GM20431 (cell line): ENCODE measurements at regions not wholly inside any gene's neighbourhood (a gene's known extent, or its start where the extent isn't known, plus 50 kb on each side); places are given as distances from the start of the nearest gene placed in this dataset.

Experiments used
- in situ Hi-C: fragments of 300-500 bp; cut with MseI, MboI; formaldehyde crosslinking; loops from one replicate; pipeline ENCODE4 v1.15.0; 2020; ENCODE audit warnings: low sequenced_read_pairs; ENCODE audit not compliant: unreplicated experiment

- in situ Hi-C loops, result no loop called here
These were observed 542.0 kb downstream of the NUF2 start for GRCh38 chr1:163863731-163864130.

GRCh38 chr1:163864207-163864606 lies 542.5 kb downstream of the NUF2 start:
- in situ Hi-C loops, result no loop called here

- in situ Hi-C loops, result no loop called here
These were observed 544.8 kb downstream of the NUF2 start for GRCh38 chr1:163866564-163866963.

GRCh38 chr1:163870666-163871065 lies 548.9 kb downstream of the NUF2 start:
- in situ Hi-C loops, result no loop called here

- in situ Hi-C loops, result no loop called here
These were observed 550.3 kb downstream of the NUF2 start for GRCh38 chr1:163872067-163872466.

- in situ Hi-C loops, result no loop called here
These were observed 552.3 kb downstream of the NUF2 start for GRCh38 chr1:163874070-163874469.

- in situ Hi-C loops, result no loop called here
These were observed 553.6 kb downstream of the NUF2 start for GRCh38 chr1:163875200-163875926.

GRCh38 chr1:163875927-163876320 lies 554.2 kb downstream of the NUF2 start:
- in situ Hi-C loops, result no loop called here

GRCh38 chr1:163876546-163876945 lies 554.8 kb downstream of the NUF2 start:
- in situ Hi-C loops, result no loop called here

GRCh38 chr1:163877016-163877415 lies 555.3 kb downstream of the NUF2 start:
- in situ Hi-C loops, result no loop called here

GRCh38 chr1:163885510-163885909 lies 563.8 kb downstream of the NUF2 start:
- in situ Hi-C loops, result no loop called here

GRCh38 chr1:163896001-163896400 lies 574.2 kb downstream of the NUF2 start:
- in situ Hi-C loops, result no loop called here

GRCh38 chr1:163897412-163898155 lies 575.8 kb downstream of the NUF2 start:
- in situ Hi-C loops, result no loop called here

- in situ Hi-C loops, result no loop called here
These were observed 584.5 kb downstream of the NUF2 start for GRCh38 chr1:163906283-163906682.

- in situ Hi-C loops, result no loop called here
These were observed 590.6 kb downstream of the NUF2 start for GRCh38 chr1:163912170-163912884.

- in situ Hi-C loops, result no loop called here
These were observed 593.1 kb downstream of the NUF2 start for GRCh38 chr1:163914785-163915413.

- in situ Hi-C loops, result no loop called here
These were observed 601.0 kb downstream of the NUF2 start for GRCh38 chr1:163922743-163923201.

- in situ Hi-C loops, result no loop called here
These were observed 602.3 kb downstream of the NUF2 start for GRCh38 chr1:163924041-163924440.

- in situ Hi-C loops, result no loop called here
These were observed 605.7 kb downstream of the NUF2 start for GRCh38 chr1:163927493-163927892.

- in situ Hi-C loops, result no loop called here
These were observed 606.3 kb downstream of the NUF2 start for GRCh38 chr1:163928069-163928468.
